ENCODE measurements at regions not wholly inside any gene's neighbourhood (a gene's known extent, or its start where the extent isn't known, plus 50 kb on each side); places are given as distances from the start of the nearest gene placed in this dataset.

DNA sequence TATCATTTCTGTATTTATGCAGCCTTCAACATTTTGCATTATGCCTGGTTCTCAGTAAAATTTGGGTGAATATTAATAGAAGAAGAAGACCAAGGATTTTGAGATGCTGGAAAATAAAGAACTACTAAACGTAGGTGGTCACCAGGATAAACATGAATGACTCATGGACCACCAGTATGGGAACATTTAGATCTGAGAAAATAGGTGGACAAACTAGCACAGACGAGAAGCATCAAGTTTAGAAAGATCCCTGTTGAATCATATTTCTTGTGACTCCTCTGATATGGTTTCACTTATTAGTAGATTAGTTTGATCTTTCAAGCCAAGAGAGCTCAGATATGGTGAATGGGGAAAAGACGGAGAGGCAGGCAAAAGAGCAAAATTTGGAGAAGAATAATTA is 97.9 kb downstream of the RAP2B start:
- no peak for TF ChIP-seq EZH2phosphoT487 (IDR thresholded peaks at IDR 0.05; ENCODE audit: low read depth, severe bottlenecking, unreplicated experiment)
- TF ChIP-seq, protein P1, sequence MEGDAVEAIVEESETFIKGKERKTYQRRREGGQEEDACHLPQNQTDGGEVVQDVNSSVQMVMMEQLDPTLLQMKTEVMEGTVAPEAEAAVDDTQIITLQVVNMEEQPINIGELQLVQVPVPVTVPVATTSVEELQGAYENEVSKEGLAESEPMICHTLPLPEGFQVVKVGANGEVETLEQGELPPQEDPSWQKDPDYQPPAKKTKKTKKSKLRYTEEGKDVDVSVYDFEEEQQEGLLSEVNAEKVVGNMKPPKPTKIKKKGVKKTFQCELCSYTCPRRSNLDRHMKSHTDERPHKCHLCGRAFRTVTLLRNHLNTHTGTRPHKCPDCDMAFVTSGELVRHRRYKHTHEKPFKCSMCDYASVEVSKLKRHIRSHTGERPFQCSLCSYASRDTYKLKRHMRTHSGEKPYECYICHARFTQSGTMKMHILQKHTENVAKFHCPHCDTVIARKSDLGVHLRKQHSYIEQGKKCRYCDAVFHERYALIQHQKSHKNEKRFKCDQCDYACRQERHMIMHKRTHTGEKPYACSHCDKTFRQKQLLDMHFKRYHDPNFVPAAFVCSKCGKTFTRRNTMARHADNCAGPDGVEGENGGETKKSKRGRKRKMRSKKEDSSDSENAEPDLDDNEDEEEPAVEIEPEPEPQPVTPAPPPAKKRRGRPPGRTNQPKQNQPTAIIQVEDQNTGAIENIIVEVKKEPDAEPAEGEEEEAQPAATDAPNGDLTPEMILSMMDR (IDR thresholded peaks at IDR 0.05; ENCODE audit: poor library complexity), result no peak
- no peaks in the 10 kb centered on the region for H3K9me3 ChIP-seq (ENCODE audit: low read depth)
- no peak for DNase-seq (ENCODE audit: low spot score)
- H3K27me3 ChIP-seq, result no peaks in the 10 kb centered on the region
- H3K36me3 ChIP-seq (replicated peaks; ENCODE audit: insufficient read depth, low read depth), result no peaks in the 10 kb centered on the region
- no peaks in the 10 kb centered on the region for H3K79me2 ChIP-seq
- no peak overlapping the region for H3K4me2 ChIP-seq
- WGBS (ENCODE audit: low lambda C conversion rate, missing lambda C conversion rate), result 82% methylated on average over 3 of the region's 3 CpGs
- H3K4me1 ChIP-seq (ENCODE audit: insufficient read depth), result no peaks in the 10 kb centered on the region
- no peak overlapping the region for H2AFZ ChIP-seq
- H3K27ac ChIP-seq, result no peak overlapping the region
- no peaks in the 10 kb centered on the region for H4K20me1 ChIP-seq (ENCODE audit: insufficient read depth, poor library complexity, severe bottlenecking)
- no peak overlapping the region for H3K4me3 ChIP-seq
- H3K9me2 ChIP-seq (replicated peaks; ENCODE audit: insufficient read depth), result no peaks in the 10 kb centered on the region

DNA sequence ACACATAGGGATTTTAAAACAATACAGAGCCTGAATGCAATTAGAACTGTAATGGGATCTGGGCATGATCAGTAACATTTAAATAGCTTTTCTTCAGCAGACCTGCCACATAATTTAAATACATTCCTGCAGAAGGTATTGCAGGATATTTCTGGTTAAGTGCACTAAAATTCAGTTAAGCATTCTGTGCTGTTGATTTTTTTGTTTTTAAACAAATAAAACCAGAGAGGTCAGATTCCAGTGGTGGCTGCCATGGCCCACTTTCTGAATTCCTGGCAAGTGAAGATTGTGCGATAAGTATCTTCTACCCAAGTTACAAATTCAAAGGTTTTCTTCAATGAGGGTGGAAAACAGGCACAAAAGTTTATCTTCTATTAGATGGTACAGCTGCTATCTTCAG is 98.7 kb downstream of the RAP2B start:
- no peak overlapping the region for H3K4me3 ChIP-seq
- no peaks in the 10 kb centered on the region for H3K27me3 ChIP-seq
- H3K79me2 ChIP-seq, result no peaks in the 10 kb centered on the region
- DNase-seq (ENCODE audit: low spot score), result no peak
- H3K4me1 ChIP-seq (ENCODE audit: insufficient read depth), result no peaks in the 10 kb centered on the region
- H3K9me3 ChIP-seq (ENCODE audit: low read depth), result no peaks in the 10 kb centered on the region
- H3K4me2 ChIP-seq, result no peak overlapping the region
- TF ChIP-seq EZH2 (IDR thresholded peaks at IDR 0.05; ENCODE audit: borderline replicate concordance), result no peak
- TF ChIP-seq, protein P1 (IDR thresholded peaks at IDR 0.05; ENCODE audit: poor library complexity), result no peak
- no peak for TF ChIP-seq EZH2phosphoT487 (IDR thresholded peaks at IDR 0.05; ENCODE audit: low read depth, severe bottlenecking, unreplicated experiment)
- H3K9me2 ChIP-seq (replicated peaks; ENCODE audit: insufficient read depth), result no peaks in the 10 kb centered on the region
- no peaks in the 10 kb centered on the region for H4K20me1 ChIP-seq (ENCODE audit: insufficient read depth, poor library complexity, severe bottlenecking)
- no peak overlapping the region for H2AFZ ChIP-seq
- 48% methylated on average over 1 of the region's 1 CpG for WGBS (ENCODE audit: low lambda C conversion rate, missing lambda C conversion rate)
- H3K36me3 ChIP-seq (replicated peaks; ENCODE audit: insufficient read depth, low read depth), result no peaks in the 10 kb centered on the region
- no peak overlapping the region for H3K27ac ChIP-seq

GRCh38 chr3:153266619-153267018 is 104.6 kb downstream of the RAP2B start:
- H3K9me2 ChIP-seq (replicated peaks; ENCODE audit: insufficient read depth), result no peaks in the 10 kb centered on the region
- no peak overlapping the region for H3K4me2 ChIP-seq
- no peaks in the 10 kb centered on the region for H3K27me3 ChIP-seq
- TF ChIP-seq EZH2 (IDR thresholded peaks at IDR 0.05; ENCODE audit: borderline replicate concordance), result no peak
- TF ChIP-seq, protein P1 (IDR thresholded peaks at IDR 0.05; ENCODE audit: poor library complexity), result no peak
- no peak overlapping the region for H2AFZ ChIP-seq
- DNase-seq (ENCODE audit: low spot score), result no peak
- no peaks in the 10 kb centered on the region for H3K4me1 ChIP-seq (ENCODE audit: insufficient read depth)
- 96% methylated on average over 4 of the region's 4 CpGs for WGBS (ENCODE audit: low lambda C conversion rate, missing lambda C conversion rate)
- no peaks in the 10 kb centered on the region for H3K79me2 ChIP-seq
- no peaks in the 10 kb centered on the region for H3K36me3 ChIP-seq (replicated peaks; ENCODE audit: insufficient read depth, low read depth)
- no peaks in the 10 kb centered on the region for H4K20me1 ChIP-seq (ENCODE audit: insufficient read depth, poor library complexity, severe bottlenecking)
- no peaks in the 10 kb centered on the region for H3K9me3 ChIP-seq (ENCODE audit: low read depth)
- no peak overlapping the region for H3K27ac ChIP-seq
- H3K4me3 ChIP-seq, result no peak overlapping the region
